ENCODE measurements at regions not wholly inside any gene's neighbourhood (a gene's known extent, or its start where the extent isn't known, plus 50 kb on each side); places are given as distances from the start of the nearest gene placed in this dataset.

GRCh38 chrX:31007321-31007720 lies 64.5 kb downstream of the FTHL17 start:
- Histone ChIP-seq H2BK5ac (ENCODE audit: low read depth, low read length, poor library complexity, severe bottlenecking) (no peak overlapping the region), H2AFZ (replicated peaks; ENCODE audit: low read length, poor library complexity) (no peak overlapping the region), H3K56ac (ENCODE audit: extremely low read depth, insufficient read depth, low read length) (no peak overlapping the region), H3K9ac (ENCODE audit: low read depth, low read length) (no peak overlapping the region), H4K91ac (ENCODE audit: insufficient read depth, low read depth, low read length) (no peak overlapping the region), H3K27ac (ENCODE audit: insufficient read depth, low read length) (no peak overlapping the region), H3K9me3 (ENCODE audit: control insufficient read depth, insufficient read depth, low read length) (no peaks in the 10 kb centered on the region), H2AK9ac (replicated peaks; ENCODE audit: low read depth, low read length, poor library complexity) (no peak overlapping the region), H3K18ac (ENCODE audit: low read depth, low read length) (no peak overlapping the region), H3K9me1 (ENCODE audit: insufficient read depth, low read length) (no peaks in the 10 kb centered on the region), H2AK5ac (ENCODE audit: low read depth, low read length) (no peak overlapping the region), H2BK15ac (ENCODE audit: low read depth, low read length) (no peak overlapping the region), H3K79me1 (ENCODE audit: low read depth in 1 of 2, low read length in 2 of 2) (no peaks in the 10 kb centered on the region), H3K23ac (ENCODE audit: low read depth, low read length) (no peak overlapping the region), H2BK20ac (ENCODE audit: low read depth, low read length) (no peak overlapping the region), H4K20me1 (ENCODE audit: insufficient read depth, low read length) (no peaks in the 10 kb centered on the region), H3K4me1 (ENCODE audit: control insufficient read depth, insufficient read depth, low read length) (no peaks in the 10 kb centered on the region), H3K4me3 (ENCODE audit: insufficient read depth, low read depth, low read length) (no peak overlapping the region), H4K5ac (ENCODE audit: low read depth, low read length) (no peak overlapping the region), H3K27me3 (ENCODE audit: control insufficient read depth, insufficient read depth, low read length) (no peaks in the 10 kb centered on the region; the same call in 1 of the 2 replicates), H3K14ac (replicated peaks; ENCODE audit: low read depth, low read length) (no peak overlapping the region), H4K8ac (ENCODE audit: low read depth in 2 of 2, low read length in 2 of 2) (no peak overlapping the region), H3K36me3 (ENCODE audit: control insufficient read depth, insufficient read depth, low read length) (no peaks in the 10 kb centered on the region), H2BK120ac (ENCODE audit: low read depth, low read length) (no peak overlapping the region), H3K4me2 (ENCODE audit: low read depth, low read length) (no peak overlapping the region), H3K4ac (ENCODE audit: low read depth, low read length) (no peak overlapping the region)
- dilution Hi-C loops (cut with HindIII; ENCODE audit: low sequenced_read_pairs, unreplicated experiment) = no loop called here
- CTCF ChIA-PET = no interaction called here
- POLR2A ChIA-PET (ENCODE audit: unreplicated experiment) = no interaction called here
- in situ Hi-C loops (cut with MboI; ENCODE audit: low sequenced_read_pairs) = no loop called here
- WGBS, 2 experiments (ENCODE audit: extremely low coverage in 2 of 2, insufficient read length in 1 of 2) = 10% methylated on average over 2 of the region's 4 CpGs; no CpG with 5 or more reads in 1 of the 2 experiments
- no TSS peak for BruUV-seq (replicated peaks)
- no peak for DNase-seq
- ATAC-seq (ENCODE audit: low read depth) = no peak
- TF ChIP-seq RAD21 (IDR thresholded peaks at IDR 0.05; ENCODE audit: low read length) = no peak
- TF ChIP-seq POLR2A (IDR thresholded peaks at IDR 0.05; ENCODE audit: low read depth, low read length) = no peak
- no peak for TF ChIP-seq MXI1 (IDR thresholded peaks at IDR 0.05; ENCODE audit: borderline replicate concordance, low read depth, low read length)
- no peak for TF ChIP-seq FOS (IDR thresholded peaks at IDR 0.05; ENCODE audit: low read depth, low read length)
- TF ChIP-seq USF2 (IDR thresholded peaks at IDR 0.05; ENCODE audit: low read depth, low read length) = no peak
- no peak for TF ChIP-seq MAZ (IDR thresholded peaks at IDR 0.05; ENCODE audit: borderline replicate concordance, low read depth, low read length)
- no peak for TF ChIP-seq NFE2L2 (IDR thresholded peaks at IDR 0.05; ENCODE audit: low read depth, low read length)
- no peak for TF ChIP-seq BHLHE40 (IDR thresholded peaks at IDR 0.05; ENCODE audit: low read depth, low read length)
- TF ChIP-seq, protein P1, sequence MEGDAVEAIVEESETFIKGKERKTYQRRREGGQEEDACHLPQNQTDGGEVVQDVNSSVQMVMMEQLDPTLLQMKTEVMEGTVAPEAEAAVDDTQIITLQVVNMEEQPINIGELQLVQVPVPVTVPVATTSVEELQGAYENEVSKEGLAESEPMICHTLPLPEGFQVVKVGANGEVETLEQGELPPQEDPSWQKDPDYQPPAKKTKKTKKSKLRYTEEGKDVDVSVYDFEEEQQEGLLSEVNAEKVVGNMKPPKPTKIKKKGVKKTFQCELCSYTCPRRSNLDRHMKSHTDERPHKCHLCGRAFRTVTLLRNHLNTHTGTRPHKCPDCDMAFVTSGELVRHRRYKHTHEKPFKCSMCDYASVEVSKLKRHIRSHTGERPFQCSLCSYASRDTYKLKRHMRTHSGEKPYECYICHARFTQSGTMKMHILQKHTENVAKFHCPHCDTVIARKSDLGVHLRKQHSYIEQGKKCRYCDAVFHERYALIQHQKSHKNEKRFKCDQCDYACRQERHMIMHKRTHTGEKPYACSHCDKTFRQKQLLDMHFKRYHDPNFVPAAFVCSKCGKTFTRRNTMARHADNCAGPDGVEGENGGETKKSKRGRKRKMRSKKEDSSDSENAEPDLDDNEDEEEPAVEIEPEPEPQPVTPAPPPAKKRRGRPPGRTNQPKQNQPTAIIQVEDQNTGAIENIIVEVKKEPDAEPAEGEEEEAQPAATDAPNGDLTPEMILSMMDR (conservative IDR thresholded peaks at IDR 0.05; ENCODE audit: low read depth, low read length) = no peak
- TF ChIP-seq RFX5 (IDR thresholded peaks at IDR 0.05; ENCODE audit: low read depth, low read length) = no peak
- intact Hi-C loops (cut with micrococcal nuclease) = no loop called here

Data from IMR-90 (cell line).